Putamen (tissue), 1 donor: ENCODE measurements at regions not wholly inside any gene's neighbourhood (a gene's known extent, or its start where the extent isn't known, plus 50 kb on each side); places are given as distances from the start of the nearest gene placed in this dataset.

Experiments
- DNase-seq: peaks from one replicate; pipeline ENCODE4 v3.0.0-alpha.2; 2016; ENCODE audit warnings: low spot score

DNA sequence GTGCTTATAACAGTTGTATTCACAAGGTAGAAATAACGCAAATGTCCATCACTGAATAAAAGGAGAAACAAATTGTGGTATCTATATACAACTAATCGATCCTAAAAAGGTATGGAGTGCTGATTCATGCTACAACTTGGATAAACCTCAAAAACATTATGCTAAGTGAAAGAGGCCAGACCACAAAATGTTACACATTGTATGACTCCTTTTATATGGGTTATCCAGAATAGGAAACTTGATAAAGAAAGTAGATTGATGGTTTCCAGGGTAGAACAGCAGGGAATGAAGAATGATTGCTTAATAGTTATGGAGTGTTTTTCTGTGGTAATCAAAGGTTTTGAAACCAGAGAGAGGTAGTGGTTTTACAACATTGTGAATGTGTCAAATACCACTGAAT, 432.2 kb upstream of the TRIB2 start:
- DNase-seq: no peak

DNA sequence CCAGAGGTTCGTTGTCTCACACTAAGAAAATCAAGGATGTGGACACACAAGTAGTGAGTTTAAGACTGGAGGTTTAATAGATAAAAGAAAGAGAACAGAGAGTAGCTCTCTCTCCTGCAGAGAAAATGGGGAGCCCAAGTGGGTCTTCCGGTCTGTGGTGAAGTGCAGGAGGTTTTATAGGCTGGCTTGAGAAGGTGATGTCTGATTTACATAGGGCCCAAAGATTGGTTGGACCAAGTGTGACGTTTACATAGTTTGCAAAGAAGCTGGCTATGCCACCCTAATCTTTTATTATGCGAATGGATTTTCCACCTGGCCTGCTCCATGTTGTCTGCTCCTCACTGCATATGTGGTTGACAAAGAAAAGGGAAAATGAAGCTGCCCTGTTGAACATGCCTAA, 430.4 kb upstream of the TRIB2 start:
- no peak for DNase-seq

DNA sequence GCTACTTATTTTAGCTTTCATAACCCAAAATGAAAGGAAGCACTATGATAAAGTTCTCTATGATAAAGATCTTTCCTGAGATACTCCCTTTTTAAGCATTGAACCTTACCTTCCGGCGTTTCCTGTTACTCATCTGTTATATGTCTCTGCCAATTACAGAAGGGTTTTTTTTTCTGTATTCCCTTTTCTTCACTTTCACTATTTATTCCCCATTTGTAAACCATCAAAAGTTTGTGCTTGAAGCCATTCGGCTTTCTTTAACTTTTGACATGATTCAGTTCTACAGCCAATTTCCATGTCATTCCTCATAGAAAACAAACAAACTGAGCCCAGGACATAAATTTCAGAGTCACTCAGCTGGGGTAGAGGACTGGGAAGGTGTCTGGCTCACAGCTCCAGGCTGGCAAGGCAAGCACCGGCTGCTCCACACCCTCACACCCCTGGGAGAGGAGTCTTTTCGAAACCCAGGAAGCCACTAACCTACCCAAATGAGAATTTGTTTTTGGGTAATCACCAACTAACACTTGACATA, 429.4 kb upstream of the TRIB2 start:
- no peak for DNase-seq

DNA sequence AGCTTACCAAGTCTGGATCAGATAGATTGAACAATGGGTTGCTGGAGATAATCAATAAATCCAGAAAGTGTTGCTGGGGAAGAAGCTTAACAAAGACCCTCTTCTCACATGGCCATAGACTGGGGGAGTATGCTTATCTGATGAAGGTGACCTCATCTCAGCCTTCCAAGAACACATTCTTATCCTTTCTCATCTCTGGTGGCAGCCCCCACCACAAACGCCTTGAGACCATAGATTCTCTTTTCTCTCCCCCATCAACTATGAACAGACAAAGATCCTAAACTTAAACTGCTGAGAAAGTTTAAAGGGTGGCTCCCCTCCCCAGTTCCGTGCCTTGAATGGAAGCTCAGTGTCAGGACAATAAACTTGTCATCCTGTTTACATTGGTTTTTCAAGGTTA, 428.7 kb upstream of the TRIB2 start:
- DNase-seq: no peak

DNA sequence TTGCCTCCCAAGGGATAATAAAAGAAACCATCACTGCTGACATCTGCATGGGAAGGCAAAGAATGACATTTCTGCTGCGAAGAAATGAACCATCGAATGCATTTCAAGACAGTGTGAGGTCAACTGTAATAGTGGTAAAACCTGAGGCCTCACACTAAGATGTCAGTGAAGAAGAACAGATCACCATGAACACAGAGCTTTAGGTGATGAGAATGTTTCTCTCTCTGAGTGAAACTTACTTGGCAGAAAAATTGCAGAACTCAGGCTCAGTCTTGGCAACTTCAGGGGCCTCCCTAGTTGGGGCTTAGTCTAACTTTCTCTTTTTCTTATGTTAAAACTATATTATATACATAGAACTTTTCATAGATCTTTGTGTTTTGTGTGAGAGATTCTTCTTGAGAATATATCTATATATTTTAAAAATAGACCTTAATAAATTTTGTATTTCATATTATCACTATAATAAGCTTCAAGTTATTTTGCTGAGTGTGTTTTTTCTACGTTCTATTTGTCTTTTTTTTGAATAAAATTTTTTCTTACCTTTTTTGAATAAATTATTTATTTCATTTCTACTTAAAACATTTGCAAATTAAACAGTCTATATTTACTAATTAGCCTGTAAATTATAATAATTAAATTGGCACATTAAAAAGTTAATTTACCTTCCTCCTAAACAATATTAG, 427.5 kb upstream of the TRIB2 start:
- DNase-seq: no peak

DNA sequence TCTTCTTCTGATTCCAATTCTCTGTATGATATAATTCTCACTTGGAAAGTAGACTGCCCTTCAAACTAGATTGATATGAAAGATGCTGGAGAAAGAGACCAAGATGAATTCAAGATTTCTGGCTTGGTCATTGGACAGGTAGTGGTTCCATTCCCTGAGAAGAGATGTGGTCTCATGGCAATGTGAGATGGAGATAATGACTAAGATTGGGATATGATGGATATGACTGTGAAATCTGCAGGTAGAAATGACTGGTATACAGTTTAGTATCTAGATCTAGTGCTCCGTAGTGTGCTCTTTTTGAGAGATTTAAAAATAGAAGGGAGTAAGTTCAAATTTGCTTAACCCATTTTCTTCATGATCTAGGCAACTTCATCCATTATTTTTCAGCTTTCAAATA, 425.4 kb upstream of the TRIB2 start:
- no peak for DNase-seq

DNA sequence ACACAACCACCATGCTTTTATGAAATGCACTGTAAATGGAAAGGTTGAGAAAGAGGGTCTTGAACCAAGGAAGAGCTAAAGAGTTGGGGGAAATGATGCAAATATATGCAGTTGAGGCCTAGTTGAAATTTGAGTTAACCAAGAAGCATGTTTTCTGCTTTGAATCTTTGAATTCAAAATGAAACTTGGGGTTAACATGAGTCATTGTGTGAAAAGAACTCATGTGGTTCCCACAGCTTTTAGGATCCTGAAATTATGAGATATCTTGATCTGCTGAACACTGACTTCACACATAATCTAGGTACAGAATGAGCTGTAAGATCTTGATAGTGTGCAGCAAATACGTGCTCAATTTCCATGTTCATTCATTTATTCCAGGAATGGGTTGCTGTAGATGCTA, 422.9 kb upstream of the TRIB2 start:
- no peak for DNase-seq

DNA sequence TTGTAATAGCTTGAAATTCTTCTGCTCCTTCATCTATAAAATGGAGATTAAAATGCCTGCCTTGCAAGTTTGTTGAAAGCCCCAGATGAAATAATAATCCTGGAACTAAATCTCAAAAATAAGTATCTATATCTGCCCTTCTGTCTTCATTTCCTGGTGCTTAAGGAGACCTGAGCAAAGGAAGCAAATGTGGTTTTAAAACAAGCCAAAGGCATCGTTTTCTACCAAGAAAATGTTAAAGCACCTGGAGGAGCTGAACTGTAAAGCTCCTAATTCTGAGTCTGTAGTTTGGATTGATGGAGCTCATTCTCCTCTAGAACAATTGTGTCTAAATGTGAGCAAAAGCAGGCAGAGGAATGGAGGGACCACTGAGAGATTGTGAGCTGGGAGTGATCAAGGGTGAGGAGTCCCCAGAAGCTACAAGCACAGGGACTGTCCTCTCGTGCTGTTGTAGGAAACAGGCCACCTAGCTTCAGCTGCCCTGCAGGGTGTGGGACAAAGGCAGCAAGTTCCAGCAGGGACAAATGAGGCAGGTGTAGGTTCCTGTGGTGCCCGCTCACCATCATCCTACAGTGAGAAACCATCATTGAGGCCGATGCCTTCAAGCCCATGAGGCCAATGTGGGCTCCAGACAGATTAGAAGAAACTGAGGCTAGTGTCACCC, 420.7 kb upstream of the TRIB2 start:
- DNase-seq: no peak

DNA sequence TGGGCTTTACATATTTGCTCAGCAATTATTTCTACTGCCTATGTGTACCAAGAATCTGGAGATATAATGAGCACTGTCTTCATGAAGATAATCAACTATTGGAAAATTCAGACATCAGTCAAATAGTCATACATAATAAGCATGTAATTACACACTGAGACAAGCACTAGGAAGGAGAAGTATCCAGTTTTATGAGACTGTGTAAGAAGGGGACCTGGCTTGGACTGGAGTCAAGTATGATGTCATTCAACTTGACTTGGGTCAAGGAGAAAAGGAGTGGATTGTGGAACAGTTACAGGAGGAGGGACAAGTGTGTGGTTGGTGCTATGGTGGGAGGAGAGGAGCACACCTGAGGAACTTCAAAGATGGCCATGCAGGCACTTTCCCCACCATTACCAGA, 419.8 kb upstream of the TRIB2 start:
- DNase-seq: no peak

DNA sequence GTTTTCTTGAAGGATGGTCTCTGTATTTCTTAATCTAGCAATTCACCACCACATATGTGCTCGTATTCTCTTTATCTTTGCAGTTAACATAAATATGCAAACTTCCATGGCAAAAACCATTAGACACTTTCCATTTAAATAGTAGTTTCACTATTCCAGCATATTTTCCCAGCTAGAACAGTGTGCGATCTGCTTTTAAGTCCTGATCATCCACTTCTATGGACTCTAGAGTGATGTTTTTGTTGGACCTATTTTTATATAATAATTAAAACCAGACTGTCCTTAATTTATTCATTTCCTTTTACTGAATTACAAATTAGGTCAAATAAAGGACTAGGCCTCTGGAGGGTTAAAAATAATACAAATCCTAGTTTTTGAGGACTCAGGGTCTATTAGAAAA, 418.4 kb upstream of the TRIB2 start:
- DNase-seq: no peak

DNA sequence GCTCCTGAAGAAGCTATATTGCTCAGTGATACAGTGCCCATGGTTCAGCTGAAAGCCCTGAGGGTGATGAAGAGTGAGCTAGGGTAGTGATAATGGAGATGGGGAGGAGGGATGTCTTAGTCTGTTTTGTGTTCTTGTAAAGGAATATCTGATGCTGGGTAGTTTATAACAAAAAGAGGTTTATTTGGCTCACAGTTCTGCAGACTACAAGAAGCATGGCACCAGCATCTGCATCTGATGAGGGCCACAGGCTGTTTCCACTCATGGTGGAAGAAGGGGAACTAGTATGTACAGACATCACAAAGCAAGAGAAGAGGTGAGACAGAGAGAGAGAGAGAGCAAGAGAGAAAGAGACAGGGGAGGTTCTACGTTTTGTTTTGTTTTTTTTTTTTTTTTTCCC, 417.3 kb upstream of the TRIB2 start:
- no peak for DNase-seq

DNA sequence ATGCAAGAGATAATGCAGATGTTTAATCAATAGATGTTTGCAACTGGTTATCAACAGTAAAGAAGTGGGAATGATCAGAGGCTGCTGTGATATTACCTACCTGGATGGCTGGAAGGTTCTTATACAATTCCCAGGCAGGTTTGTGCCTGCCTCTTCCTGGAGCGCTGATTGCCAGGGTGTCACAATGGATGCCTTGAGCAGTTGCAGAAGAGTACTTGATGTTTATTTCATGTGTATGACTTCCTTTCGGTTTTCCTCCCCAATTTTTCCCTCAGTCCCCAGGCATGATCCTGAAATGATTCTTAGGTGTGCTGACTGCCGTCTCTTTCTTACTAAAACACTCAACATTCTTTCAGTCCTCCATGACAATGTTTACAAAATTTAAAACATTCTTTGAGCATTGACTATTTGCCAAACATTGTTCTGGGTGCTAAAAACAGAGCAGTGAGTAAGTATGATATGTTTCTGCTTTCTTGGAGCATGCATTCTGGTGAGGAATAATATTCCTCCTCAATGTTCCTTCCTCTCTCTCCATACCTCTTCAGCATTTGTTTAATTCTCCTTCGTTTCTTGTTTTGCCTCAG, 416.6 kb upstream of the TRIB2 start:
- no peak for DNase-seq

DNA sequence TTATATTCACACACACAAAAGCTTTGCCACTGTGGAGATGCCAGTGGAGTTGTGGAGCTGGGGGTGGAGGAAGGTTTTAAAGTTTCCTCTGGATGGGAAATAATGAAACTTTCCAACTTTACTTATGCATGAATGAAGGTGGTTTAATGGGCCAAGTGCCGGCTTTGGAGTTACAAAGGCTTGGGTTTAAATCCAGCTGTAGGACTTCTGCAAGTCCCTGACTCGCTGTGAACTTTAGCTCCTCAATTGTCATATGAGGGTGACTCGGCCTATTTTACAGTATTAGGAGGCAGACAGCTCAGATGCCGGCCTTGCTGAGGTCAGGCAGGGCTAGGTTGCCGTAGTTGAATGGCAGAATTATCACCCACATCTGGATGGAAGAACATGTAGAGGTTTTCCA, 415.8 kb upstream of the TRIB2 start:
- DNase-seq: no peak

DNA sequence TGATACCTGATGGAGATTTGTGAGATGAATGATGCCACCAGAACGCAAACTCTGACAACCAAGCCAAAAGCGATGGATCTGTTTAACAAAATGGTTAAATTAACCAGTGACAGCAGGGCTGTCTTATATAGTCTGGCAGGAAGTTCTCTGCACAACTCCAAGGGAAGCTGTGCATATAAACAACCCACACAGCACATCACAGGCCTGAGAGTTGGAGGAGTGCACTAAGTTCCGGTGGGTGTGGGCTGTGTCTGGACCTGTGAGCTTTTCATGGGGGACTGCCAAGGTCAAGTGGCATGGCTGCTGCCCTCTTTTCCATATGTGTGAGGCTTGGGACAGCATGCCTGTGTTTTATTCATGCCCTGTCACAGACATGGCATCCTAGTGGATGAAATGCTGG, 414.6 kb upstream of the TRIB2 start:
- DNase-seq: no peak

DNA sequence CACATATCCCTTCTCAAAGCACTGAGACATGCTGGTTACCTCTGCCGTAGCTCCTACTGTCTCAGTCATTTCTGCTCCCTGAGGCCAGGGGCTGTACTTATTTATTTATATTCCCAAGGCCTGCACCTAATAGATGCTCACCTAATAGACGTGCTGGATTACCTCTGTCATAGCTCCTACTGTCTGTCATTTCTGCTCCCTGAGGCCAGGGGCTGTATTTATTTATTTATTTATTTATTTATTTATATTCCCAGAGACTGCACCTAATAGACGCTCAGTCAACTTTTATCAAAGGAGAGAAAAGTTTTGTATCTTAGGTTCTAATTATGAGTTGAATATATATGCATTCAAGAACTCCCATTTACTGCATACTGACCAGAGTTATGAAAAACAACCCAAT, 414.0 kb upstream of the TRIB2 start:
- no peak for DNase-seq

DNA sequence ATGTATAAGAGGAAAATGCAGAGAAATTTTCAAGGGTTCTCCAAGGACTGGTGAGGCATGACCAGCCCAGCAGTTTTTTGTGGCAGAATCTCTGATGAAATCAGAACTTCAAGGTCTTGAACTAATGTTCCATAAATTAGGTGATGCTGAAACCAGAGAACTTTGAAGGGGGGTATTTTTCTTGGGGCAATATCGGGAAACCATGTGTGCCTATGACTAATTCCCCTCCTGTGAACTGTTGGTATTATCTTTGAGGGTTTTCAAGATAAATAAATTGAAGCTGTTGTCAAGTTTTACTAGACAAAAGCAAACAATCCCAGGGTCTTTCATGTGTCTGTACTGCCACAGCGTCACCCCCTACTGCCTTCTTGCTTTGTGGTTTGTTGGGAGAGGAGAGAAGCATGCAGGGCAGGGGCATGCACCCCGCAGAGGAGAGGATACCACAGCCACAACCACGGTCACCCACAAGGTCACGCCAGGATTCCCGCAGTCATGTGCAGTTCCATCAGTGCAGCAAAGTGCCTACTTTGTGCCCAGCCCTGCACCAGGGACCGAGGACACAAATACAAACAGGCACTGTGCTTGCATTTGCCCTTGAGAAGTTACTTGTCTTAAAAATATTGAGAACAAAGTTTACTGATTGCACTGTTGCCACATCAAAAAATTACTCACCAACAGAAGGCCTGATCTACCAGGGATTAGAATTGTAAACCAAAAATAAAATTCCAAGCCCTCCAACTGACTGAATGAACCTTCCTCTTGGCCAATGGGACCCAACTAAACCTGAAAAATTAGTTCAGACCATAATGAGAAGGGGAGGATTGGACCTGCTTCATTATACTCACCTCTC, 413.3 kb upstream of the TRIB2 start:
- DNase-seq: no peak

DNA sequence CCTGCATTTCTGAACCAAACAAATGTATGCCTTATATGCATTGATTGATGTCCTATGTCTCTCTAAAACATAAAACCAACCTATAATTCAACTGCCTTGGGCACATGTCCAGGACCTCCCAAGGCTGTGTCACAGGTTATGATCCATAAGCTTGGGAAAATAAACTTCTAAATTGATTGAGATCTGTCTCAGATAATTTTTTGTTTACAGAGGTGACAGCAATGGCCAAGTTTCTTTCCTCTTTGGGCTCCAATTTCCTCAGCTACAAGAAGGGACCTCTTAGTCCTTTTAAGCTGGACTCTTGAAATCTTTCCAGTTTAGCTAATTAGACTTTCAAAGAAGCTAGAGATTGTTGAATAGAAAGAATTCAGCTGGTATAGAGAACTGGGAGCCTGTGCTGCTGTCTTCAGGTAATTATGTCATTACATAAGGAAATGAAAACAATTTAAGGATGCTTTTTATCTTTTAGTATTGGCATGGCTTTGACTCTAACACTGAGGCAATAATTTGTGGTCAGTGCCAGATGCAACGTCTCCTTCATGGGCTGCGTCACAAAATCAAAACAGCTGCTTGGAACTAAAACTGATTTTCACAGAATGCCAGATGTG, 412.1 kb upstream of the TRIB2 start:
- no peak for DNase-seq

DNA sequence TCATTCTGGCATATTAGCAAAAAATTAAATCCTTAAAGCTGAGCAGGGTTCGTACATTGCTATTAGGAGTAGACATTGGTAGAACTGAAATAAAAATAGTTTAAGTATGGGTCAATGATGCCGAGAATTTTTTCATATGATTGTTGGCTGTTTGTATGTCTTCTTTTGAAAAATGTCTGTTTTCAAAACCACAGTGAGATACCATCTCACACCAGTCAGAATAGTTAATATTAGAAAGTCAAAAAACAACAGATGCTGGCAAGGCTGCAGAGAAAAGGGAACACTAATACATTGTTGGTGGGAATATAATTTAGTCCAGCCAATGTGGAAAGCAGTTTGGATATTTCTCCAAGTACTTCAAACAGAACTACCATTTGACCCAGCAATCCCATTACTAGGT, 410.8 kb upstream of the TRIB2 start:
- no peak for DNase-seq

DNA sequence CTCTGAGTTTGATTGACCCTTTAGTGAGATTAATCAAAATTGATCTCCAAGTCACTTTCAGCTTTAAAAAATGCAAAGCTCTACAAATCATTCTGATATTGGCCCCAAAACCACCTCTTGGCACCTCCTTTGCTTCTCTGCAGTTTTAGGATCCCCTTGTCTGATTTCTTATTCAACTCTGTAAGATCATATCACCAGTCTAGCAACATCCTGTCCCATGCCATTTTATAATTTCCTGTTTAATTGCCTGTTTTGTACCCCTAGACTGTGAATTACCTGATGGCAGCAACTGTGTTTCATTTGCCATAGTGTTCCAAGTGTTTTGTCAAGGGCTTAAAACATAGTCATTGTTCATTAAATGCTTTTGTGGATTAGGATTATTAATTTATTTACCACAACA, 406.3 kb upstream of the TRIB2 start:
- no peak for DNase-seq

DNA sequence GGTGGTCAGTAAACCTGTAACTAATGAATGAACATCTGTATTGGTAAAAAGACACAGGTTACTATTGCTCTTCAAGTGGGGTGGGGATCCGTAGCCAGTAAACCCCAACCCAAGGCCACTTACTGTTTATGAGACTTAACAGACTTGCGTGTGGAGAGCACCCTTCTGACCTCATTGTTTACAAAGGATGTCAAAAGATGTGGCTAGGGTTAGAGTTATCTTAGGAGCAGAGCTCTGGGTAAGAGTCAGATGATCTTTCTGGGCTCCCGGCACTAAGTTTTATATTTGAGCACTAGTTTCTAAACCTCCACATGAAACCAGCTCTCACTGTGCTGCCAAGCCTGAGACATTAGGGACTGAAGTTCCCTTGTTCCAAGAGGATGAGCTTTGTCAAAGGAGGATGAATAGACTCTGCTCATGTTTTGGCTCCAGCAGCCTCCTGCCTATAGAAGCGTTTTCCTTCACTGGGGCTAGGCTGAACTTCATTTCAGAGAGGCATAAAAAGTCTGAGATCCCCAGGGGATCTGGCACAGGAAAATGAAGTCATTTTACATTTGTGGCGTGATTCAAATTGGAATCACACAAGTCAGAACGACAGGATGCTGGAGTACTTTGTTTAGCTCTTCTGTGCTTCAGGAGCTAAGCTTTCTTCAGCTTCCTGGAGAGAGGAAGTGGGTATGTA, 403.1 kb upstream of the TRIB2 start:
- no peak for DNase-seq

DNA sequence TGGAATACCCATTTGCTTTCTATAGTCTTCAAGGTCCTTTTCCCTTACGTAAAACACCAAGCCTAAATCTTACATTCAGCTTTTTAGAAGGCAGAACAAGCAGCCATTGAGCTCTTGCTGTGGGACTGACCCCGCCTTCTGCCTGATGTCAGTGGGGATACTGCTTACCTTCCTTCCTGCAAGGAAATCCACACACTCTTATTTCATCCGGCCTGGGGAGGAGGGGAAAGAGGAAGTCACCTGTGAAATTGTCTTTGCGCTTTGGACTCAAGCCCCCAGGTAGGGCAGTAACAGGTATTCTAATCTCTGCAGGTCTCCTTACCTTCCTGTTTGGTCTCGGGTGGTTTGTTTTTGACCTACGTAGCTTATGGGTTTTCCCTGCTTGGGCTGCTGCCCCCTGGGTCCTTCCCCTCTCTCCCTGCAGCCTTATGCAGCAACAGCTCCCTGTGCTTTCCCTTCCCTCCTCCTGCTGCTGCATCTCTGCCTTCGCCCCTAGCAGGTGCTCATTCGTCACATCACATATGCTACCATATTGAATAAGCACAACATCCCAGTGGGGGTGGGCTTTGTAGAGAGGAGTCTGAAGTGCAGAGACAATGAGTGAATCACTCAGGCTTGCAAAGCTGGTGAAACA, 402.5 kb upstream of the TRIB2 start:
- DNase-seq: no peak
